ENCODE measurements at regions not wholly inside any gene's neighbourhood (a gene's known extent, or its start where the extent isn't known, plus 50 kb on each side); places are given as distances from the start of the nearest gene placed in this dataset.

GRCh38 chr6:93163146-93163545 lies 256.2 kb downstream of the EPHA7 start:
- H4K20me1 ChIP-seq = no peaks in the 10 kb centered on the region
- H3K4me3 ChIP-seq = peak overlapping the region in 4 of 10 experiments; percentile 26 to 46 (median 38); a peak in 7 of 20 replicates
- peak overlapping the region in 6 of 11 experiments; percentile 8 to 73 (median 66); a peak in 10 of 22 replicates for H3K9ac ChIP-seq
- 0 out of 22 replicates have a peak, but pooled peaks cover 0 to 6% (median 0%) of the 10 kb centered on the region in 11 experiments for H3K36me3 ChIP-seq
- no peak for TF ChIP-seq Cebpa-rat (IDR thresholded peaks at IDR 0.05)
- peak overlapping the region in 7 of 11 experiments; percentile 48 to 82 (median 76); a peak in 14 of 22 replicates for H3K27ac ChIP-seq
- H3K27me3 ChIP-seq = no peaks in the 10 kb centered on the region
- peaks cover 8 to 28% (median 13%) of the 10 kb centered on the region in 11 experiments; a peak in 20 of 22 replicates for H3K9me3 ChIP-seq (replicated peaks in 1 of 11)
- H3K4me2 ChIP-seq = peak overlapping the region; percentile 49 to 95 (median 80)
- H3K4me1 ChIP-seq = peaks cover 22 to 63% (median 50%) of the 10 kb centered on the region in 10 experiments

- Histone ChIP-seq H3K4me2 (no peak overlapping the region), H3K36me3 (no peaks in the 10 kb centered on the region), H3K27me3 (no peaks in the 10 kb centered on the region), H3K9ac (no peak overlapping the region), H3K4me3 (no peak overlapping the region), H3K27ac (no peak overlapping the region), H3K9me3 (replicated peaks in 1 of 11) (no peaks in the 10 kb centered on the region), H4K20me1 (no peaks in the 10 kb centered on the region), H3K4me1 (no peaks in the 10 kb centered on the region)
- no peak for TF ChIP-seq Cebpa-rat (IDR thresholded peaks at IDR 0.05)
Measured at GRCh38 chr6:93139408-93140081, 279.8 kb downstream of the EPHA7 start.

- no peak overlapping the region for H3K4me2 ChIP-seq
- H3K4me1 ChIP-seq = no peaks in the 10 kb centered on the region
- H3K9ac ChIP-seq = no peak overlapping the region
- H3K36me3 ChIP-seq = no peaks in the 10 kb centered on the region
- no peak for TF ChIP-seq Cebpa-rat (IDR thresholded peaks at IDR 0.05)
- H4K20me1 ChIP-seq = no peaks in the 10 kb centered on the region
- H3K27me3 ChIP-seq = no peaks in the 10 kb centered on the region
- no peak overlapping the region for H3K4me3 ChIP-seq
- no peak overlapping the region for H3K27ac ChIP-seq
- no peaks in the 10 kb centered on the region for H3K9me3 ChIP-seq (replicated peaks in 1 of 11)
Measured at GRCh38 chr6:93136111-93136510, 283.2 kb downstream of the EPHA7 start.

- no peak overlapping the region for H3K27ac ChIP-seq
- H3K4me1 ChIP-seq = no peaks in the 10 kb centered on the region
- H3K36me3 ChIP-seq = no peaks in the 10 kb centered on the region
- no peak overlapping the region for H3K9ac ChIP-seq
- H3K27me3 ChIP-seq = no peaks in the 10 kb centered on the region
- no peak overlapping the region for H3K4me3 ChIP-seq
- no peaks in the 10 kb centered on the region for H4K20me1 ChIP-seq
- no peak overlapping the region for H3K4me2 ChIP-seq
- H3K9me3 ChIP-seq (replicated peaks in 1 of 11) = peaks cover 0 to 9% (median 0%) of the 10 kb centered on the region in 11 experiments; a peak in 4 of 22 replicates
- TF ChIP-seq Cebpa-rat (IDR thresholded peaks at IDR 0.05) = no peak
Measured at GRCh38 chr6:93124006-93124632, 295.2 kb downstream of the EPHA7 start.

- no peak overlapping the region for H3K27ac ChIP-seq
- no peak overlapping the region for H3K4me2 ChIP-seq
- H4K20me1 ChIP-seq = no peaks in the 10 kb centered on the region
- no peak overlapping the region for H3K4me3 ChIP-seq
- no peaks in the 10 kb centered on the region for H3K4me1 ChIP-seq
- no peaks in the 10 kb centered on the region for H3K27me3 ChIP-seq
- no peaks in the 10 kb centered on the region for H3K36me3 ChIP-seq
- no peak for TF ChIP-seq Cebpa-rat (IDR thresholded peaks at IDR 0.05)
- H3K9me3 ChIP-seq (replicated peaks in 1 of 11) = peaks cover 0 to 9% (median 0%) of the 10 kb centered on the region in 11 experiments; a peak in 4 of 22 replicates
- H3K9ac ChIP-seq = no peak overlapping the region
Measured at GRCh38 chr6:93123585-93123984, 295.8 kb downstream of the EPHA7 start.

- Histone ChIP-seq H3K4me1 (no peaks in the 10 kb centered on the region), H3K4me2 (no peak overlapping the region), H3K9me3 (replicated peaks in 1 of 11) (no peaks in the 10 kb centered on the region), H3K9ac (no peak overlapping the region), H3K4me3 (no peak overlapping the region), H3K36me3 (no peaks in the 10 kb centered on the region), H4K20me1 (no peaks in the 10 kb centered on the region), H3K27me3 (no peaks in the 10 kb centered on the region), H3K27ac (no peak overlapping the region)
- TF ChIP-seq Cebpa-rat (IDR thresholded peaks at IDR 0.05) = no peak
Measured at GRCh38 chr6:93120154-93120742, 299.1 kb downstream of the EPHA7 start.

GRCh38 chr6:93105907-93106306 lies 313.5 kb downstream of the EPHA7 start:
- H3K36me3 ChIP-seq = no peaks in the 10 kb centered on the region
- H4K20me1 ChIP-seq = no peaks in the 10 kb centered on the region
- no peaks in the 10 kb centered on the region for H3K4me1 ChIP-seq
- H3K27ac ChIP-seq = no peak overlapping the region
- TF ChIP-seq Cebpa-rat (IDR thresholded peaks at IDR 0.05) = no peak
- H3K9ac ChIP-seq = no peak overlapping the region
- H3K4me2 ChIP-seq = no peak overlapping the region
- H3K4me3 ChIP-seq = no peak overlapping the region
- no peaks in the 10 kb centered on the region for H3K9me3 ChIP-seq (replicated peaks in 1 of 11)
- no peaks in the 10 kb centered on the region for H3K27me3 ChIP-seq

- Histone ChIP-seq H3K9me3 (replicated peaks in 1 of 11) (no peaks in the 10 kb centered on the region), H3K4me3 (no peak overlapping the region), H3K27me3 (no peaks in the 10 kb centered on the region), H3K4me2 (no peak overlapping the region), H4K20me1 (no peaks in the 10 kb centered on the region), H3K9ac (no peak overlapping the region), H3K27ac (no peak overlapping the region), H3K4me1 (no peaks in the 10 kb centered on the region), H3K36me3 (no peaks in the 10 kb centered on the region)
- no peak for TF ChIP-seq Cebpa-rat (IDR thresholded peaks at IDR 0.05)
Measured at GRCh38 chr6:93105017-93105416, 314.3 kb downstream of the EPHA7 start.

GRCh38 chr6:93104195-93104817 lies 315.1 kb downstream of the EPHA7 start:
- Histone ChIP-seq H3K9me3 (replicated peaks in 1 of 11) (no peaks in the 10 kb centered on the region), H4K20me1 (no peaks in the 10 kb centered on the region), H3K27me3 (no peaks in the 10 kb centered on the region), H3K27ac (no peak overlapping the region), H3K36me3 (no peaks in the 10 kb centered on the region), H3K4me2 (no peak overlapping the region), H3K9ac (no peak overlapping the region), H3K4me1 (no peaks in the 10 kb centered on the region), H3K4me3 (no peak overlapping the region)
- no peak for TF ChIP-seq Cebpa-rat (IDR thresholded peaks at IDR 0.05)

All from BLaER1 treated with 17β-estradiol and CSF1 and Interleukin-3, amounts not matched to agents 10 nM and 100 nM (cell line).